HG03521 (cell line): ENCODE measurements at regions not wholly inside any gene's neighbourhood (a gene's known extent, or its start where the extent isn't known, plus 50 kb on each side); places are given as distances from the start of the nearest gene placed in this dataset.

Experiments used
- ATAC-seq: cut with Tn5 transposase; IDR thresholded peaks from one replicate; pipeline ENCODE4 v1.9.1; 2021; ENCODE audit warnings: mild to moderate bottlenecking, moderate library complexity; ENCODE audit not compliant: unreplicated experiment

DNA sequence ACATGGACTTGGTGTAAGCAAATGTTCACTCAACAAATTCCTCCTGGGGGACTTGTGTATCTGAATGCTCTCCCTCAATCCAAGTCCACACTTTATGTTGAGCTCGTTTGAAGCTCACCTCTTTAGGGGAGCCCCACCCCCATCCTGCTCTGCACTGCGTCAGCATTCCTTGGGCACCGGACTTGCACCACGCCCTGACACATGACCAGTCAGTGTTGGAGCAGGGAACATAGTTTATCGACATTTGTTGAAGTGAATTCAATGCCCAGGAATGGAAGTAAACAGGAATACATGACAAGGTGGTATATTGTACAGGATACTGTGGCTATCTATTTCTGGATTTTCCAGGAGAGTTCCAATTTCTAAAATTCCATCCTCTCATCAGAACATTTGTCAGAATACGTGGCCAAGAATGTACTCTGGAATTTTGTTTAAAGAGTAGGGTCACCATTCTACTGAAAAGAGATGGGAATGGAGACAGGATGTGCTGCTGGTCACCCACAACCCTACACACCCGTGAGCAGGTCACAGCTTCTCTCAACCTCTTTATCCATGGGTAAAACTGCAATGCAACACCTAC lies 60.0 kb upstream of the LNX1 start:
- ATAC-seq: no peak

- ATAC-seq: no peak
Observed at GRCh38 chr4:53649357-53649756, 58.1 kb upstream of the LNX1 start.

- ATAC-seq: no peak
Observed at GRCh38 chr4:53647547-53647946, 56.3 kb upstream of the LNX1 start.

DNA sequence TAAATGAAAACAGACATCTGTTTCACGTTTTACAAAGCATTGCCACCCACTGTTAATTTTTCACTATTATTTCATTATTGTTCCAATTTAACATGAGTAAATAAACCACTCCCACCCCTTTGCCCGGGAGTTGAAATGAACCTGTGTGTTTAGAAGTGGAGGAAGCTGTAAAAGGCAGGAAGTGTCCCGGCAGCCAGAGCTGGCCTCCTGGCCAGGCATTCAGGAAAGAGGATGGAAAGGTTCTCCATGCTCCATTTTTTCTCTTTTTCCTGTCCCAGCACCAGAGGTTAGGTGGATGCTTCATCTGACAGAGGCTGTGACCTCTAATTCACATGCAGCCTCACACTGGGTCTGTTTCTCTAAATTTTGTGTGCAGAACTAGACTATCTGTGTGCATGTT lies 55.5 kb upstream of the LNX1 start:
- ATAC-seq: no peak

DNA sequence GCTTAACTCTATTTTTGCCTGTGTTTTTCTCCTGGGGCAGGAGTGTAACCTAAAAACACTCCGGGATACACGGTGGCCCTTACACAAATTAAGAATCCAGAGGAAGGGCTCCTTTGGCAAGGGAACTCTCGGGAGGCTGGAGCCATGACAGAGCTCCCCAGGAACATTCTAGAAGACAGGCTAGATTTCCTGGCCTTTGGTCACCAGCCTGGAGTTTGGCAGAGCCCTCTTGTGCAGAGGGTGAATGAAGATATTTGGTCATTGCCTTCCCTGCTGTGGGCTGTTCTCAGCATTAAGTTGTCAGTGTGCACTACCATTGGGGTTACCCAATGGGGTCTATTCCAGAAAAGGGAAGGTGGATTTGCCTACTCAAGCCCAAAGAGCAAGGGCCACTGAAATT lies 53.8 kb upstream of the LNX1 start:
- no peak for ATAC-seq

GRCh38 chr4:53644607-53645006 lies 53.3 kb upstream of the LNX1 start:
- ATAC-seq: no peak
